Activated gamma-delta T cell treated with anti-CD3 and anti-CD28 coated beads, Interleukin-2, amount 50 U/mL, for 16 hours (primary cell): ENCODE measurements at regions not wholly inside any gene's neighbourhood (a gene's known extent, or its start where the extent isn't known, plus 50 kb on each side); places are given as distances from the start of the nearest gene placed in this dataset.
"Not testable (repeated sequence)": the region's sequence is repeated elsewhere in the genome, so short reads cannot be mapped to it uniquely, and the experiment has no call there.

ENCODE experiments used
- DNase-seq: peaks from one replicate; pipeline ENCODE4 v3.0.0-alpha.2; 2020; ENCODE audit warnings: low read depth

GRCh38 chr7:69246758-69247157, 351.5 kb upstream of the AUTS2 start:
- DNase-seq = no peak

DNA sequence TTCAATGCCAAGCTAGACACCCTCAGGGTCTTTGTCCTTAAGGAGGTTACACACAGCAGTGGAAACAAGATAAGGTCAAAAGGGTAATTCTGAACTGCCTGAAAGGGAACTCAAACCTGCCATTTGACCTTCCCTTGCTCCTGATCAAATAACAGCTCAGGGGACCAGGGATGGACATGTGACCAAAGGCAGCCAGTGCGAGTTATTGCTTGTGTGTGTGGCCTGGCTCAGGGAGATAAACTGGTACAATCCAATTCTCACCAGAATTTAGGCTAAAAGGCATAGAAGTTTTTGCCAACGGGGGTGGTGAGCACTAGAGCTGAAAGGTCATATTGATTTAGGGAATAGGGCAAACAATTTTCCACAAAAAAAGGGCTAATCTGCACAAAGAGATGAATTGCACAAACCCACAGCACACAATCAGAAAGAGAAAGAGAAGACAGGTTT, 349.9 kb upstream of the AUTS2 start:
- not testable (repeated sequence) for DNase-seq

DNA sequence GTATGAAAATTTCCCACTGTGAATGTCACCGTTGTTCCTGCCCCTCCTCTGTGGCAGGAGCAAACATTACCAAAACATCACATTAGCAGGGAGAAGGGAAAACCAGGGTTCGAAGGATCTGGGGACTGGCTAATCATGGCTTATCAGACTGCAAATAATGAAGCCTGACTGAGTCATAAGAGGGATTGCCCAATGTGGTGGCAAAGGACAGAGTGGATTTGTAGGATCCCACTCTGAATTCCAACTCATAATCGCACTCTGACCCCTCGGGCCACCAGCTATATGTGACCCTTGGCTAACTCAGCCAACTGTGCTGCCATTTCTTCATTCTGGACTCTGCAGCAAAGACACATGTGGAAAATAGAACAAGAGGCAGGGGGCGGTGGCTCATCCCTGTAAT, 347.3 kb upstream of the AUTS2 start:
- DNase-seq = no peak

GRCh38 chr7:69254643-69255042, 343.6 kb upstream of the AUTS2 start:
- no peak for DNase-seq

DNA sequence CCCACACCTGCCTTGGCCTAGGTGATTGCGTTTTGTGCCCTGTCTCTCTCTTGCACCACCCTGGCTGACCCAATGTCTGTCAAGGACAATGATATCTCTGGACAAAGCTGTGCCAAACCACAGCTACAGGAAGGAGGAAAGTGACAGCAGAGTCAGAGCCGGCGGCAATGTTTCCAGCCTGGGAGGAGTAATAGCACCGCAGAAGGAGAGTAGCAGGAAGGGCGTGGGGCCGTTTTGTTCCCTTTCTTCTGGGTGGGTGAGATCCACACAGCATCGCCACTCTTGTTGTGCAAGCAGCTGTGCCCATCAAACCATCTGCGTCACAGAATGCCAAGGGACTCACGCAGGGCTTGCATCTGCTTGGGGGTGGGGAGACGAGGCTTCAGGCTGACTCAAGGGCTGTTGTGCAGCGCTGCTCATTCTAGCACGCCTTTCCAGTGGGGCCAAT, 341.6 kb upstream of the AUTS2 start:
- no peak for DNase-seq

GRCh38 chr7:69257592-69257991, 340.7 kb upstream of the AUTS2 start:
- no peak for DNase-seq

- DNase-seq = no peak
Observed at GRCh38 chr7:69259445-69259844, 338.8 kb upstream of the AUTS2 start.

- DNase-seq = no peak
Observed at GRCh38 chr7:69260023-69260422, 338.3 kb upstream of the AUTS2 start.

GRCh38 chr7:69263550-69263949, 334.7 kb upstream of the AUTS2 start:
- no peak for DNase-seq

GRCh38 chr7:69269806-69270205, 328.5 kb upstream of the AUTS2 start:
- no peak for DNase-seq

GRCh38 chr7:69272101-69272500, 326.2 kb upstream of the AUTS2 start:
- no peak for DNase-seq

GRCh38 chr7:69276011-69276729, 322.1 kb upstream of the AUTS2 start:
- DNase-seq = no peak

DNA sequence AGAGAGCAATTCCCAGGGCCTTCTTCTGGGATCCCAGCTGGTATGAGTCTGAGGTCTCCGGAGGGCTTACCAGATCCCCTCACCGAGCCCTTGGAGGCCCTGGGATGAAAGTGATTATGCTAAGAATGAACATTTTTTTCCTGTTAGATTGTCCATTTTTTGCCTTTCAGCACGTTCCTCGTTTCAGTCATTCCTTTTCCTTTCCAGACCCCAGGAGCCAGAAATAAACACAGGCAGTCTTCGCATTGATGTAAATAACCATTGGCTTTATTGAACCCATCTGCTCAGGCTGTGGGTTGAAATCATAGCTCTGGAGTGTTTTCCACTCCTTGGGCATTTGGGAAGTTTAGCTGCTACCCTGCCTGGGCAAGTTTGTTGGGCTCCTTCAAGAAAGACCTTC, 320.9 kb upstream of the AUTS2 start:
- DNase-seq = no peak

GRCh38 chr7:69282946-69283345, 315.3 kb upstream of the AUTS2 start:
- DNase-seq = no peak

DNA sequence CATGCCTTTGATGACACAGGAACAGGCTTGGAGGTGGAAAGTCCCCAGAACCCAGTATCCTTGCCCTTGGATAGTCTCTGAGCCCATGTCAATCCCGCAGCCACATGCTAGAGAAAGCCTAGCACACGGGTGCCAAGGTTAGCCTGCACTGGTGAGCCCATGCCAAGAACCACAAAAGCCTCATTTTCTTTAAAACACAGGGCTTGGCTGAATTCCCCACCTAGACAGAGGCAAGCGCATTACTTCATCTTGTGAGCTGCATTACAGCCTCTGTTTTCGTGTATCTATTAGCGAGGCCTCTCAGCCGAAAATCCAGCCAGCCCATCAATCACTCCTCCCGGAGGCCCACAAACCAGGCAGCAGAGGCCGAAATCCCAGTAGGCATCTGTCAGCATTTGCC, 314.9 kb upstream of the AUTS2 start:
- no peak for DNase-seq

- no peak for DNase-seq
Observed at GRCh38 chr7:69285854-69286253, 312.4 kb upstream of the AUTS2 start.

- no peak for DNase-seq
Observed at GRCh38 chr7:69295977-69296376, 302.3 kb upstream of the AUTS2 start.

DNA sequence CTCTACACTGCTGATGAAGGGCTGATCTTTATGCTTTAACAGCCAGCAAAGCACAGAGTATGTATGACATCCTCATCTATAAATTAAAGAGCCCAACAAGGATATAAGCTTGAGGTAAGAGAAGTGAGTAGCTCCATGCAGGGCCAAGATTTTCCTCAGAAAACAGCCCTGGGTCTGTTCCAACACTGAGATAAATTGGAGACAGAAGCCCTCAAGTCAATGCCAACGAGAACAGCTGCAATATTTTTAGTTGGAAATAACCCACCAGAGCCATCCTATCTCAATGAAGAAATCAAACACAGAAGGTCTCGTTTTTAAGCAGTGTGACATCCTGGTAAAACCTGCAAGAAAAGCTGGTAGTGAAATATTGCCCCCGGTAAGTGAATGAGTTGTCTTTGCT, 297.0 kb upstream of the AUTS2 start:
- no peak for DNase-seq

DNA sequence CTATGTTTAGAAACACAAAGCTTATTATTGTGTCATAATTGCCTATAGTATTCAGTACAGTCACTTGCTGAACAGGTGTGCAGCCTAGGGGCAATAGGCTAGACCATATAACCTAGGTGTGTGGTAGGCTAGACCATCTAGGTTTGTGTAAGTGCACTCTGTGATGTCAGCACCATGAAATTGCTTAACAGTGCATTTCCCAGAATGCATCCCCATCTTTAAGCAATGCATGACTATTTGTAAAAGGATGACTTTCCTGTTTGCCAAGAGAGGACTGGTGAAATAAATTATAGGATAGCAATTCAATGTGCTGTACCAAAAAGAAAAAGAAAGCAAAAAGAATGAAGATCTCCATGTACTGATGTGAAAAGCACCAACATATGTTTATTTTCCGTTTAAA, 288.7 kb upstream of the AUTS2 start:
- no peak for DNase-seq

- DNase-seq = no peak
Observed at GRCh38 chr7:69311489-69311888, 286.8 kb upstream of the AUTS2 start.

DNA sequence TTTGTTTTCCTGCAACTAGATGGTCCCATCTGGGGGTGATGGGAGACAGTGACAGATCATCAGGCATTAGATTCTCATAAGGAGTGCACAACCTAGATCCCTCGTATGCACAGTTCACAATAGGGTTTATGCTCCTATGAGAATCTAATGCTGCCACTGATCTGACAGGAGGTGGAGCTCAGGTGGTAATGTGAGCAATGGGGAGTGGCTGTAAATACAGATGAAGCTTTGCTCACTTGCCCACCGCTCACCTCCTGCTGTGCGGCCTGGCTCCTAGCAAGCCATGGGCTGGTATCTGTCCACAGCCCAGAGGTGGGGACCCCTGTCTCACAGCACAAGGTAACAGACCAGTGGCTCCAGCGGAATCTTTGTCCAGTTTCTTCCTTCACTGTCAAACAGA, 284.4 kb upstream of the AUTS2 start:
- DNase-seq = not testable (repeated sequence)

- no peak for DNase-seq
Observed at GRCh38 chr7:69318794-69319193, 279.5 kb upstream of the AUTS2 start.

DNA sequence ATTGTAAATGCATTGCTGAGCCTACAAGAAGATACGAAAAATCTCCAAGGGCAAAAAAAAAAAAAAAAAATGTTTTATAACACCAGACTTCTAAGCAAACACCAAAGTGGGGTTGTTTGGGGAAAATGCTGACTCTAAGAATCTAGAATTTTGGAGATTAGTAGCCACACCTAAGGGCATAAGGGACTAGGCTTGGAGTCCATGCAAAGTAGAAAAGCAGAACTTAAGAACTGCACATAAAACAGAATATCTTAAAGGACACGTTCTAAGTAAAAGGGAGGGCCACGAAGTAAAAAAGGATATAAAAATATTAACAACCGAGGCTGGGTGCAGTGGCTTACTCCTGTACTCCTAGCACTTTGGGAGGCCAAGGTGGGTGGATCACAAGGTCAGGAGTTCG, 269.8 kb upstream of the AUTS2 start:
- DNase-seq = no peak

GRCh38 chr7:69334701-69335100, 263.6 kb upstream of the AUTS2 start:
- DNase-seq = no peak
